ENCODE measurements at regions not wholly inside any gene's neighbourhood (a gene's known extent, or its start where the extent isn't known, plus 50 kb on each side); places are given as distances from the start of the nearest gene placed in this dataset.

- no peak for TF ChIP-seq CTCF (conservative IDR thresholded peaks at IDR 0.05; ENCODE audit: low read depth, low read length)
- no peak for TF ChIP-seq RFX5 (IDR thresholded peaks at IDR 0.05; ENCODE audit: low read depth, low read length)
- no peak for TF ChIP-seq USF2 (IDR thresholded peaks at IDR 0.05; ENCODE audit: low read depth, low read length)
Measured at GRCh38 chr7:53656881-53657280, 621.4 kb downstream of the POM121L12 start.
